GM19463 (cell line): ENCODE measurements at regions not wholly inside any gene's neighbourhood (a gene's known extent, or its start where the extent isn't known, plus 50 kb on each side); places are given as distances from the start of the nearest gene placed in this dataset.

Source experiments
- ATAC-seq: cut with Tn5 transposase; IDR thresholded peaks from one replicate; pipeline ENCODE4 v1.9.1; 2021; ENCODE audit warnings: mild to moderate bottlenecking, moderate library complexity; ENCODE audit not compliant: unreplicated experiment

DNA sequence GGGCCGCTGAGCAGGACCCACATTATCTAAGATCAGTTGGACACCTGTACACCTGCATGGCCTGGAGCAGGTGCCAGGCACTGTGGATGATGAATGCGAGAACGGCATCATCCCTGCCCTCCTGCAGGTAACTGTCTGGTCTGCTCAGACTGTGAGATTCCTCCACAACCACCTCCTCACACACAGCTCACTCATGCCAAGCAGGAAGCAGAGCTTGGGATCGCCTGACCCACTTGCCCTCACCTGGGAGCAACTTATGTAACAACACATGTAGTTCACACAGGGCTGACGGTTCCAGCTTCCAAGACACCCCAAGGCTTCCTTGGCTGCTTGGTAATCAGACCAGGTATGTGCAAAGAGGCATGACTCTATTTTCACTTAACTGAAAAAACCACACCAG is 359.2 kb downstream of the PREX1 start:
- no peak for ATAC-seq

DNA sequence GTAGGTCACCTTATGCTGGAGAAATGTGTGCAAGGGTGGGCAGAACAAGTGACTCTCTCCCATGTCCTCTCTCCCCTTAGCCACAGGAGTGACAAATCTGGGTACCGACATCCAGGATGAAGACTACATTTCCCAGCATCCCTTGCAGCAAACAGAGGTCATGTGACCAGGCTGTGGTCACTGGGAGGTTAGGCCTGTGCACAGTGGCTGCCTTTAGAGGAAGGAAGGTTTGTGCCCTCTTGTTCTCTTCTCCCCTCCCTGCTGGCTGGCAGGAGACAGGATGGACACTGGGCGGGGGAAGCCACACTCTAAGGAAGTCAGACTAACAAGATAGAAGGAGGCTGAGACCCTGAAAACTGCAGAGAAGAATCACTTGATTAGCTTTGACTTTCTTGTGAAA is 360.2 kb downstream of the PREX1 start:
- ATAC-seq: no peak

DNA sequence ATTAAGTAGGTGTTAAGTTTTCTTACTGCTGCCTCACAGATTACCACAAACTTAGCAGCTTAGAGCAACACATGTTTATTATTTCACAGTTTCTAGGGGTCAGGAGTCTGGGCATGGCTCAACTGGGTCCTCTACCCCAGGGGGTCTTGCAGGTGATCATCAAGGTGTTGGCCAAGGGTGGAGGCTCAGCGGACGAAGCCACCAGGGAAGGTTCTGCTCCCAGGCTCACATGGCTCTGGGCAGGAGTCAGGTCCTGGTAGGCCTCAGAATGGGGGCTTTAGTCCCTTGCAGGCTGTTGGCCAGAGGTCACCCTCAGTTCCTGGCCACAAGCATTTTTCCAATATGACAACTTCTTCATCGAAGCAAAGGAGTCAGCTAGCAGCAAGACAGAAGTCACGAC is 362.5 kb downstream of the PREX1 start:
- ATAC-seq: no peak

DNA sequence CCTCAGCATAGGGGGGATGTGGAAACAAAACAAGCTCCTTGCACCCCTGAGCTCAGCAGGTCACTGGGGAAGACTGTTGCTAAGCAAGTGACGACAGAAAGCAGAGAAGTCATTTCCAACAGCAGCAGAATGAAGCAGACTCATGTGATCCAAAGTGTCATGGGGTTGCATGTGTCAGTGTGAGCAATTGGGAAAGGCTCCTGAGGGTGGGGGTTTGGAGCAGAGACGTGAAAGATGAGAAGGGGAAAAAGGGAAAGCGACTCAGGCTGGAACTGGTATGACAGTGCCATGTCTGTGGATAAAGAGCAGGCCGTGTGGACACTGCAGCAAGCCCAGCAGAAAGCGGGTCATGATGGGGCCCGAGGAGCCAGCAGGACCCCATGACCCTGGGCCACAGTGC is 363.9 kb downstream of the PREX1 start:
- no peak for ATAC-seq

DNA sequence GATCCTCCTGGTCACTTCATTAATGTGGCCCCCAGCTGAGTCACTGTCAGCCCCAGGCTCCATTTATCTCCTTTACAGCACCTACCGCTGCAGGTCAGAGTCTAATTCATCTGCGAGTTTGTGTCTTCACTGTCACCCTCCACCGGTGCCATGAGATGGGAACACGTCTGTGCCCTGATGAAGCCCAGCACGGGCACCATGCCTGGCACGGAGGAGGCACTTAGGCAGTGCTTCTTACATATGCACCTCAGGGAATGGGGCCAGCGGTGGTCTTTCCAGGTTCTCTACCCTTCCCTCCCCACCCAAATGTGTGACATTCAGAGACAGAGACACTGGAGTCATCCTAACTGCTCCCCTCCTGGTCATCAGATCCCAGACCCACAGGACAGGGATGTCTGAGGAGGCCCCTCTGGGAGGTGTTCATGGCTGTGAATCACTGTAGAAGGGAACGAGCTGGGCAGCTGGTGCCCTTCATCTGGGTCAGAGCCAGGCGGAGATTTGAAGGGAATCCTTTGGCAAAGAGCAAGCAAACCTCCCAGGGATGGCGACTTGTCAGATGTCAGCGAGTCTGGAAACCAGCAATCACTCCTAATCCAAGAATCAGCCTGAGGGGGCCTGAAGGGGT is 364.6 kb downstream of the PREX1 start:
- ATAC-seq: no peak

DNA sequence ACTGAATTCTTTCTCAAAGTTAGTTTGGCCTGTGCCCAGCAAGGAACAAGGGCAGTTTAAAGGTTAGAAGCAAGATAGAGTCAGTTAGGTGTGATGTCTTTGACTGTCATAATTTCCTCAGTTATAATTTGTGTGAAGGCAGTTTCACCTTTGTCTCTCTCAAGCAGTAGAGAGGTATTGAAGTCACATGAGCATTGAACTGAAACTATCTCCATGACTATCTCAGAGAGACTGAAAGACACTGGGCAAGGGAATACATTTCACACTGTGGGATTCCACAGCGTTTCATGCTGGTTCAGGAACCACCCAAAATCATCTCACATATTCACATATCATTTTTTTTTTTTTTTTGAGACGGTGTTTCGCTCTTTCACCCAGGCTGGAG is 366.1 kb downstream of the PREX1 start:
- no peak for ATAC-seq

DNA sequence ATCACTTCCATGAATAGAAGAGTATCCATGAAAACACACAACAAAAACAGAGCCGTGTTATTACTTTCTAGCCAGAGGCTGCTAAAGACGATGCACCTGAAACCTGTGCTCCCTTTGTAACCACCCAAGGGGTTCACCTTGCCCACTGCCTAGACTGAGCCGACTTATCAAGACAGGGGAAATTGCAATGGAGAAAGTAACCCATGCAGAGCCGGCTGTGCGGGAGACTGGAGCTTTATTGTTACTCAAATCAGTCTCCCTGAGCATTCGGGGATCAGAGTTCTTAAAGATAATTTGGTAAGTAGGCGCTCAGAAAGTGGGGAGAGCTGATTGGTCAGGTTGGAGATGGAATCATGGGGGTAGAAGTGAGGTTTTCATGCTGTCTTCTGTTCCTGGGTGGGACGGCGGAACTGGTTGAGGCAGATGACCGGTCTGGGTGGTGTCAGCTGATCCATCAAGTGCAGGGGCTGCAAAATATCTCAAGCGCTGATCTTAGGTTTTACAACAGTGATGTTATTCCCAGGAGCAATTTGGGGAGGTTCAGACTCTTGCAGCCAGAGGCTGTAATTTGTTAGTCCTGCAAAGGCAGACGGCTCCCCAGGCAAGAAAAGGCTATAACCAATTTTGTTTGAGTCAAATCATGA is 366.6 kb downstream of the PREX1 start:
- ATAC-seq: no peak

DNA sequence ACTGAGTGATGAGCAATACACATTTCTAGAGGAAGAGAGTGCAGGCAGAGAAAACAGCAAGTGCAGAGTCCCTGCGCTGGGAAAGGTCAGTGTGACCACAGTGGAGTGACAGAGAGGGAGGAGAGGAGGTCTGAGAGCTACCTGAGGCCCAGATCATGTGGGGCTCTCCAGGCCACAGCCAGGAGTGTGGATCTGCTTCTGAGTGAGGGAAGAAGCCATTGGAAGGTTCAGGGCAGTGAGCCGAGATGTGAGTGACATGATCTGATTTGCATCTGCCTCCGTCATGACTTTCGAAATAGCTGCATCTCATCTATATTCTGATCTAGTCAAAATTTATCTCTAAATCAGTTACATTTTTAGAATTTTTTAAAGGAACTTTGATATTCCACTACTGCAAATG is 367.1 kb downstream of the PREX1 start:
- ATAC-seq: no peak

DNA sequence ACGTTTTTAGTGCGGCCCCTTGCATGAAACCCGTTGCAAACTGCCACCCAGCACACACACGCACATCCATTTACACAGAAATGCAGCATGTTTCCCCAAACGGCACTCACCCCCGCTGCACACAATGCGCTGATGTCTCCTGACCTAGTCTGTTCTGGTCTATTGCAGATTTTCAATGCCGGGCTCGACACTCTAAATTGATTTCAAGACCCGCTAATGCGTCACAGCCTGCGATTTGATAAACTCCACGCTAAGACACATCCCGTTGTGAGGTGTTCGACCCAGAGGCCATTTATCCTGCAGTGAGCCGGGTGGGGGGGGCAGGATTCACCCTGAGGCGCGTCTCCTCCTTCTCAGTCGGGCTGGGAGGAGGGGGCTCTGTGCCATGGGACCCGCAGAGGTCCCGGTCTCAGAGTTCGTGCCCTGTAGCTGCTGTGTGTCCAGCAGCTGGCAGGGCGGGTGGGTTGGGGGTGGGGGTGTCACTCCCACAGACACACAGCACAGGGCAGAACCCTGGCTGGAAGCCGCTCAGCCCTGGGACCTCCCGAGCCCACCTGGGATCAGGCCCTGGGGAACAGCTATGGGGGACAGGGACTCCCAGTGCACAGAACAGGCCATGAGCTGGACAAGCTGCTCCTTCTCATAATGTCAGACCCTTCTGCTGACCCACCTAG is 367.9 kb downstream of the PREX1 start:
- no peak for ATAC-seq

DNA sequence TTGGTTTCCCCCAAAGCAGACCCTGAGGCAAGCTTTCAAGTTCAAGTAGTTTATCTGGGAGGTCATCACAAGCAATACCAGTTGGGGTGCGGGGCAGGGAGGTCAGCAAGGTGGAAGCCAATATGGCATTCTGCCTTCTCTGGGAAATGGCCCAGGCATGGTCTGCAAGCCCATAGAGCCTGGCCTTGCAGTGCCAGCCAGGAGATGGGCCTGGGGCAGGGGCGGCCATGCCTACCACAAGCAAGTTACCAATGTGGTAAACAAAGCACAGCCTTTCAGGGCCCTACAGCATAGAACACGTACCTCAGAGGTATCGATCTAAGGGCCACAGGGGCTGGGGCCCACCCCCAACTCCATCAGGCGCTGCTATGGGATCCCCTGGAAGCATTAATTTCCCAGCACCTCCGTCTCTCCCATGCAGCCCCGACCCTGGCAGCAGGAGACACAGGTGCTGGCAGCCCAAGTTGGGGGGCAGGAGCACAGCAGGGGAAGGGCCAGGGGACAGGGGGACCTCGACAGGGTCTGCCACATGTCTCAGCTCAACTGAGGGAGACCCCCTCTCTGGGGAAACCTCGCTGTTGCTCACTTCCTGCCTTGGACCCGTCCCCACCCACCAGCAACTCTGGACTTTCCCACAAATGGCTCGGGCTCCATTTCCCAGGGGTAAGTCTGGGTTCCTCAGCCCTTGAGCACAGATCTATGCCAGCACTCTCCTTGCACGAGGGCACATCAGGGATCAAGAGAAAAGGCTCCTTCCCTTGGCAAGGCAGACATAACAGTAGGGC is 369.0 kb downstream of the PREX1 start:
- no peak for ATAC-seq

DNA sequence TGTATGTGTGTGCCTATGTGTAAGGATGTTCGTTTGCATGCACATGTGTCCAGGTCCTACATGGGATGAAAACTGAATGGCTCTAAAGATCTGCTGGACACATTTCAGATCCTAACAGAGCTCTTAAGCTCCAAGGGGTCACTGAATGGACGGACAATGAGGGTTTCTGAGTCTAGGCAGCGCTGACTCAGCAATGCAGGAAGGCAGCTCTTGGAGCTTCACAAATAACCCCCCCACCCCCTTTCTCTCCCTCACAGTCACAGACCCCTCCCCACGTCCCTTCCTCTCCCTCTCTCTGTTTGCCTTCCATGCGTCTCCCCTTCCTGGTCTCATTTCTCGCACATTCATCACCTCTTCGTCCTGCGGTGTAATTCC is 369.8 kb downstream of the PREX1 start:
- ATAC-seq: no peak

DNA sequence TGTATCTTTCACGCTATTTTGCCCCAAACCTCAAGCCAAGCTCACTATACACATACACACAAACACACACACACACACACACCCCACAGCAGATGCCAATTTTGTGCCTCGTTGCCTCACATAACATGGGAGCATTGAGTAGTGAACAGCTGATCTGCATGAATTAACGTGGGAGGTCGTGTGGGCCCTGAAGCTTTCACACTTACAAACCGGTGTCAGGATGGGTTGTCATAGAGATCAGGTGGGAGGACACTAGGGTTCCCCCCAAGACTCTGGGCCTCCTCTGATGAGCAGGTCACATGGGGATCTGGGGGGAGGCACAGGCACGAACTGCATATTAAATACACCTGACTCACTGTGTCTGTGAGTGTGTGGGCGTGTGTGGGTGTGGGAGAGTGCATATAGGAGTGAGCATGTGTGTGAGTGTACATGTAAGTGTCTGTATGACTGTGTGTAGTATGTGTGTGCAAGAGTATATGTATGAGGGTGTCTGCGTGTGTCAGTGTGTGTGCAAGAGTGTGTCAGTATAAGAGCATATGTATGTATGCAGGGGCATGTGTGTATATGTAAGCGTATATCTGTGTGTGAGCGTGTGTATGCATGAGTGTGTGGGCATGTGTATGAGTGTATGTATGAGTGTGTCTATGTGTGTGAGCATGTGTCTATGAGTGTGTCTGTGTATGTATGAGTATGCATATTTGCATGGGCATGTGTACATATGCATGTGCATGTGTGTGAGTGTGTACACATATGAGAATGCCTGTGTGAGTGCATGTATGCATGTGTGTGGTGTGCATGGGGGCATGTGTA is 370.4 kb downstream of the PREX1 start:
- ATAC-seq: no peak

DNA sequence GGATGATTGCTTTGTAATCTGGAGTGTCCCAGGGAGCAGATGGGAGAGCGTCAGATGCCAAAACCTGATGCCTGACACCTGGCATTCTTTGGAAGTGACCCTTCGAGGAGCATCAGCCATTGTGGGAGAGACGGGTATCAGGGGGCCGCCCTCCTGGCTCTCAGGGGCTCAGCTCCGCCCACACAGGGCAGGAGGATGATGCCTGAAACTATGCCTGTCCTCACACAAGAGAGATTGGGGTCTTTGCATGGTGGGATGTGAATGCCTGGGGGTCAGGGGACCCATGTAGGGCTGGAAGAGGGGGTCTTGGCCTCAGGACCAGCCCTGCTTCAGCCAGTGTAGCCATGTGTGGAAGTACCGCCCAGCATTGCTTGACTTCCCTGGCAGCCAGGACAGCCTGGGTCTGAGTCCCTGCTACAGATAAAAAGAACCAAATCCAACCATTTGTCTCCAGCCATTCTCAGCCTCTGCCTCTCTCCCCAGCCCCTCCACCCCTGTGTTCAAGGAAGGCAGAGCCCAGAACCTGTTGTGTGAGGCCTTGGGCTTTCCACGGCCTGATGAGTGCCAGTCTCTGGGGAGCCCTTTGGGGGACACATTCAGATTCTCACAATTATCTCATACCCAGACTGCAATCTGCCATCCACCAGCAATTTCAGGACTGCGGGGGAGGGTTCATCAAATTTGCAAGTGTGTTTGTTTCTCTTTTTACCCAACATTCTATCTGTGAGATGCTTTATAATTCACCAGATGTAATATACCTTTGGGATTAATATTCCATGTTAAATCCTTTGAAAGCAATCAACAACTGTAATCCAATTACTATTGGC is 371.2 kb downstream of the PREX1 start:
- ATAC-seq: no peak

DNA sequence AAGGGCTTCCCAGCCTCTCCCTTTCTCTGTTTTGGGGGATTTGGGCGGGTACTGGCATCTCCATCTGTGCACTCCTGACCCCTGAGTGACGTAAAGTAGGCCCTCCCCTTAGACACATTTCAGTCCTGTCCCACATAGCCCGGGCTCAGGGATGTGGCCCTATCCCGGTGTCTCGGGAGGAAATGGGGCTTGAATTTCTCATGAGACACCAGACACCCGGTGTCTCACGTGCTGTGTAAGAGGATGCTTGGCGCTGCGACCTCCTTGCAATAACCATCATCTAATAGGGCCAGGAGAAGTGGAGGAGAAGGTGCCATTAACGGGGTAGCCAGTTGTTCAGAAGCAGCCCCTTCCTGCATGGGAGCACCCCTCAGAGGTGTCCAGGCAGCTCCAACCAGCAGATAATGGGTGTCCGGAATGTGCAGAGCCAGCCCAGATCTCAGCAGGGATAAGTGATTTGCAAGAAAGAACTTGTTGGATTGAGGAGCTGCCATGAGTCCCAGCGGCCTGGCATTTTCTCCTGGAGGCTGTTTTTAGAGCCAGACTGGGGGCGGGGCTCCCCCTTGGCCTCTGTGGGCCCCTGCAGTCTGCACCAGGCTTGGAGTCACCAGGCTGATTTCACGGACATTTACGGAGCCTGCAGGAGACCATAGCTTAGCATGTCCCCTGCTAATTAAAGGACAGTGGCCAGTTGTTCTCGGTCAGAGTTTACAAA is 372.0 kb downstream of the PREX1 start:
- ATAC-seq: no peak

DNA sequence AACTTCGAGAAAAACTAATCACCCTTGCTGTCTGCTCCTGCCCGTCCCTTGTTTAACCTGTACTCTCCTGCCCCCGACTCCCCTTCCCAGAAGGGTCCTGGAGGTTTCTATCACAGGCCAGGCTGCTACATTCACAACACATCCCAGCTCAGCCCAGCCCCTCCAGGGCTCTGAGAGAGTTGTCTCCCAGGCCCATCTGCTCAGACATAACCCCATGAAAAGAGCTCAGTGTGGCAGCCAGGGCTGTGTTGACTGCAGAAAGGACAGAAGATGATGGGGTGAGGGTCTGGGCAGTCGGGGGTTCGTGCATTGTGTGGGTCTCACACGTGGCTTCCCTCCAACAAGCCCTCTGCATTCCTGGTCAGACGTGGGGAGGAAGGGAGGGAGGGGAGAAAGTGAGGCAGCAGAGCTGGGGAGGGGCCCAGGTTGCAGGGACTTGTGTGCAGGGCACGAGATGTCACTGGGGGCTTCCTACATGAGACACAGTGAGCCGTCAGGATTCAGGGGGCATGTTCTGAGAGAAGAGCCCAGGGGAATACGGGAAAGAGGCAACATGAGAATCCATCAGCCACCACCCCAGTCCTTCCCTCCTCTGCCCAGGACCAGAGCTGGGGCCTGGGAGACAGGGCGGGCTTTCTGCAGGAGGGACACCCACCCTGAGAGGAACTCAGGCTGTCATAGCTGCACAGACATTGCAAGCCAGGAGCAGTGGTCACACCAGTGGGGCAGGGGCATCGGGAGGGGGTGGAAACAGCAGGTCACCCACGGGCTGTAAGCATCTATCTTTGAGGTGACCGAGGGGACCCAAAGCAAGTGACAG is 372.9 kb downstream of the PREX1 start:
- no peak for ATAC-seq

DNA sequence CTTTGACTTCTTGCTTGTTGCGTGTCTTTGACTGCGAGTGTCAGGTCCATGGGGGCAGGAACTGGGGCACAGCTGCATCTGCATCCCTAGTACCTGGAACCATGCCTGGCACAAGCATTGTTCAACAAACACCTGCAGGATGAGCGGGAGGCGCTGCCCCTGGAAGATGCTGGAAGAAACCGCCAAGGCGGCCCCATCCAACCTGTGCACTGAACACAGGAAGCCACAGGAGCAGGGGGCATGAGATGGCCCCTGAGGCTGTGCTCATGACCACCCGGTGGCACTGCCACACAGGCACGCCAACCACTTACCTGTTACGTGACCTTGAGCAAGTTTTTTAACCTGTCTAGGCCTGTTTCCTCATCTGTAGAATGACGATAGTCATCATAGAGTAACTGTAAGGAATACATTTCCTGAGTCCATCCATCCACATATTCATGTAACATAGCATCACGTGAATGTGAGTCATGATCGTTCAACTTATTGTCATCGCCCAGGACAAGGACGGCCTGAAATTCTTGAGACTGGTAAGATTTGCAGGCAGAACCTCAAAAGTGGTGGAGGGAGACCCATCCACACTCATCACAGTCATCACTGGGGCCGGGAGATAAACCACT is 374.2 kb downstream of the PREX1 start:
- ATAC-seq: no peak

DNA sequence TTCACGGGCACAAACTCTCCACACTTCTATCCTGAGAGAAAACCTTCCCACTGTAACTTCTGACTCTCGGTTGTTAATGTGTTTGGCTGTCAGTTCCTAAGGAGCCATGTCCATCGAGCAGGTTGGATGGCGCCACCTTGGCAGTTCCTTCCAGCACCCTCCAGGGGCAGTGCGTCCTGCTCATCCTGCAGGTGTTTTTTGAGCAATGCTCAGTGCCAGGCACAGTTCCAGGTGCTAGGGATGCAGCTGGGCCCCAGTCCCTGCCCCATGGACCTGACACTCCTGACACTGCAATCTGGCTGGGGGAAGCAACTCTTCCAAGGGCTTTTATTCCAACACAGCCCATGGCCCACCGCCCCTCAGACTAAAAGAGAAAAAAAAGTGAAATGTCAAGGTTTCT is 376.4 kb downstream of the PREX1 start:
- ATAC-seq: no peak
